Retina (tissue), 1 donor: ENCODE measurements at regions not wholly inside any gene's neighbourhood (a gene's known extent, or its start where the extent isn't known, plus 50 kb on each side); places are given as distances from the start of the nearest gene placed in this dataset.
A peak's percentile ranks its signal among the peaks of the same experiment; 100 is the strongest.
"Not testable (repeated sequence)": the region's sequence is repeated elsewhere in the genome, so short reads cannot be mapped to it uniquely, and the experiment has no call there.

ENCODE experiments used
- DNase-seq: peaks from one replicate; pipeline ENCODE4 v3.0.0-alpha.2; 2016

- DNase-seq, result no peak
Measured at GRCh38 chr4:112951362-112952312, 97.8 kb upstream of the ANK2 start.

DNA sequence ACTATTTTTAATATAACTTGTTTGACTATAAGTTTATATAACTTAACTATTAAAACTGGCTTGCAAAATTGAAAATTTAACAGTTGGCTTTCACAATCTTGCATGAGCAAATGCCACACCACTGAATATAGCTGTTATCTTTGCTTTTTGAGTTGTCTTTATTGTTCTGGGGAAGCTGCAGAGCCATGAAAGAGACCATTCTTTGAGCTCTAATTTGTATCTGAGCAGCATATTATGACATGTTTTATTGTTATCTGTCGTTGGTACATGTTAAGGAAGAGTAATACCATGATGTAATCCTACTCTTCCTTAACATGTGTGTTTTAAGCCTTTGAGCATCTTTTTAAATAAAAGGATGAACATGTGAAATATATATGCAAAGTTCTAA lies 97.1 kb upstream of the ANK2 start:
- no peak for DNase-seq

GRCh38 chr4:112953262-112953661 lies 96.2 kb upstream of the ANK2 start:
- no peak for DNase-seq

GRCh38 chr4:112954286-112954685 lies 95.2 kb upstream of the ANK2 start:
- DNase-seq, result no peak

- no peak for DNase-seq
Measured at GRCh38 chr4:112956484-112956896, 93.0 kb upstream of the ANK2 start.

DNA sequence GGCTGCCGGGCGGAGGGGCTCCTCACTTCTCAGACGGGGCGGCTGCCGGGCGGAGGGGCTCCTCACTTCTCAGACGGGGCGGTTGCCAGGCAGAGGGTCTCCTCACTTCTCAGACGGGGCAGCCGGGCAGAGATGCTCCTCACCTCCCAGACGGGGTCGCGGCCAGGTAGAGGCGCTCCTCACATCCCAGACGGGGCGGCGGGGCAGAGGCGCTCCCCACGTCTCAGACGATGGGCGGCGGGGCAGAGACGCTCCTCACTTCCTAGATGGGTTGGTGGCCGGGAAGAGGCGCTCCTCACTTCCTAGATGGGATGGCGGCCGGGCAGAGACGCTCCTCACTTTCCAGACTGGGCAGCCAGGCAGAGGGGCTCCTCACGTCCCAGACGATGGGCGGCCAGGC lies 91.7 kb upstream of the ANK2 start:
- DNase-seq, result not testable (repeated sequence)

DNA sequence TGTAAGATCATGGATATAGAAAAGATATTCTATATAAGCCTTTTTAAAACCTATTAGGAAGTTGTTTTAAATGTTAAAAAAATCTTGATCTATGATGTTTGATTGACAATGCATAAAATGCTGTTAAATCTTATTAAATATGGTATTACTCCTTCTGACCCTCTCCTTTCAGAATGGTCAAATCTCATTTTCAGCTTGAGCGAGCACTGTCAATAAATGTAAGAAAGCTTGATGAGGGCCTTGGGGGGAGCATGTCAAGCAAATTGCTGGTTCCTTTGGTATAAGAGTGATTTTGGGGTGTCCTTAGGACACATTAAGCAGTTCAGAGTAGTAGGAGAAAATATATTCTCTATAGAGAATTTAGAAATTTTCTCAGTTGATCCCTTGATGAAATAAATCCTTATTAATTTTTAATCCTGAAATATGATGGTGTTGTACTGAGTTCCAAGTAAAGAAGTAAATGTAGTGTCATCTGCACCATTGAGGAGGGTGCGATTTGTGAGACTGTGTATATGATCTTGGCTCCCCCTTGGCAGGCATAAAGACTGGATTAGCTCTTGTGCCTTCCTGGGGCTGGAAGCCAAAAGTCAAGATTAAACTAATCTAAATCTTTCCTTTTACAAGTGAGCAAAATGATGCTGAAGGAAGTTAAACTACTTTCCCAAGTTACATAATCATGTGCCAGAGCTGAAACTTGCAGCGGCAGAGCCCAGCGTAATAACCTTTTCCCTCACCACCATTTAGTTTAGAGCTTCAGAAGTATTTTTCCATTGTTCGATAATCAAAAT lies 82.6 kb upstream of the ANK2 start:
- no peak for DNase-seq

DNA sequence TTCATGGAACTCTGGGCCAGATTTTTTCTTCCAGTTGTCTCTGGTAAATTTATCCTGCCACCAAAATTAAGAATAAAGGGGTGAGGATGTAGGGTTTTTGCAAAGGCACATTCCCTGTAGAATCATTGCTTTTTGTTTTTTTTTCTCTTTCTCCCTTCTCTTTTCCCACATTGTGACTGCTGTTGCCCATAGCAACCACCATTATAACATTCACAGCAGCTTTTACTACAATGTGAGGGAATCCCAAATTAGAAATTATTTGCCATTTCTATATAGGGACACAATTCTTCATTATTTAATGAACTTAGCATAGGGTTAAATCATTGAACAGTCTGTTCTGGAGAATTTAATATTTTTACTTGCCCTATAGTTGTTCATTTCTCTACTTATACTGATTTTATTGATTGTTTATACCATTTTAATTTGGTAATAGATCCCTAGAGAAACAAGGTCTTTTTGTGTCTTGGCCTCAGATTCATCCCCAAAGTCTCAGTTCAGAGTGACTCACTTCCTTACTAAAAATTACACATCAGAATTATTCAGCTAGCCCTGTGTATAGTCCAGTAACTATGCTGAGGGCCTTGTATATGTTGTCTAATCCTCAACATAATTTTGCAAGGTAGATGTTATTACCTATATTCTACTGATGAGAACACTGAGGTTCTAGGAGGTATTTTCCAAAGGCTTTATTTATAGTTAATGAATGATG lies 80.8 kb upstream of the ANK2 start:
- DNase-seq, result no peak

DNA sequence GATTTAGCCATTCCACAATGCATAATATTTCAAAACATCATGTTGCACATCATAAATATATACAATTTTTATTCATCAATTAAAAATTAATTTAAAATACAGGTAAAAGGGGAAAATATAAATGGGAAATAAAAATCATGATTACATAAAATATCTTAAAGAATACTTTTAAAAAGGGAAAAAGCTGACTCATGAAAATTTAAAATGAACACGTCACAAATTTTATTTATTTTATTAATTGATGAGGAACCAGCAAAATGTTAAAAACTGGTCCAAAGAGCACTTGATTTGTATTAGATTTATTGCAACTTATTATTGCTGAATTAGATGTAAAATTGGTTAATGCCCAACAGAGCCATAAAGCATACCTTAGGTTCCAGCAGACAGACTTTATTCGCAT lies 78.5 kb upstream of the ANK2 start:
- no peak for DNase-seq

DNA sequence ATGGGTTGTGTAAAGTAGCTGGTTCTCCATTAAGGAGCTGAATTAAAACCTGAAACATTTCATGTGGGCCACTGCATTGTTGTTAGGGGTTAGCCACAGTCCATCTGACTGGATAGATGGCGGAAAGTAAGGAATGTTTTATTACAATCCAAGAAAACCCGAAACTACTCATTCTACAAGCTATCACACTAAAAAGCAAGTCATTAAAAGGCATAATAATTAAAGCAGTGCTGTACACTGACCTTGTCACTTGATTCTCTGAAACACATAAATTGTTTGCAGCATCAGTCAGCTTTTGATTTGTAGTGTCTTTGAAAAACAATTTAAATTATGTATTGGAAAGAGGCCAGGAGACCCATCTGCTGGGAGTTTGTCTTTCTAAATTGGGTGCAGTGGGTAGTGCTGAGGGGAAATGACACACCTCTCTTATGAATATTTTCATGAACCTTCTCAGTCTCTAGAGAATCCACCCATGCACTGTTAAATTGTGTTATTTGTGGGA lies 75.7 kb upstream of the ANK2 start:
- DNase-seq, result peak; percentile 32

GRCh38 chr4:112975567-112976355 lies 73.7 kb upstream of the ANK2 start:
- DNase-seq, result no peak

GRCh38 chr4:112978691-112979472 lies 70.6 kb upstream of the ANK2 start:
- no peak for DNase-seq

GRCh38 chr4:112979881-112980421 lies 69.5 kb upstream of the ANK2 start:
- DNase-seq, result no peak

- no peak for DNase-seq
Measured at GRCh38 chr4:112982680-112983079, 66.8 kb upstream of the ANK2 start.

DNA sequence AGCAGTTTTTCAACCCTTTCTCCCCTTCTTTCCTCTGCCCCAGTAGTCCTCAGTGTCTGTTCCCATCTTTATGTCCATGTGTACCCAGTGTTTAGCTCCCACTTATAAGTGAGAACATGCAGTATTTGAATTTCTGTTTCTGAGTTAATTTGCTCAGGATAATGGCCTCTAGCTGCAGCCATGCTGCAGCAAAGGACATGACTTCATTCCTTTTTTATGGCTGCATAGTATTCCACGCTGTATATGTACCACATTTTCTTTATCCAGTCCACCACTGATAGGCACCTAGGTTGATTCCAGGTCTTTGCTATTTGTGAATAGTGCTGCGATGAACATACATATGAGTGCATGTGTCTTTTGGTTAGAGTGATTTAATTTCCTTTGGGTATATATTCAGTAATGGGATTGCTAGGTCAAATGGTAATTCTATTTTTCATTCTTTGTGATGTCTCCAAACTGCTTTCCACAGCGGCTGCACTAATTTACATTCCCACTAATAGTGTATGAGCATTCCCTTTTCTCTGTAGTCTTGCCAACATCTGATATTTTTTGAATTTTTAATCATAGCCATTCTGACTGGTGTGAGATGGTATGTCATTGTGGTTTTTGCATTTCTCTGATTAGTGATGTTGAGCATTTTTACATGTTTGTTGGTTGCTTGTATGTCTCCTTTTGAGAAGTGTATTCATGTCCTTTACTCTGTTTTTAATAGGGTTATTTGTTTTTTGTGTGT lies 54.6 kb upstream of the ANK2 start:
- DNase-seq, result no peak
